ENCODE measurements at regions not wholly inside any gene's neighbourhood (a gene's known extent, or its start where the extent isn't known, plus 50 kb on each side); places are given as distances from the start of the nearest gene placed in this dataset.
A peak's percentile ranks its signal among the peaks of the same experiment; 100 is the strongest.

DNA sequence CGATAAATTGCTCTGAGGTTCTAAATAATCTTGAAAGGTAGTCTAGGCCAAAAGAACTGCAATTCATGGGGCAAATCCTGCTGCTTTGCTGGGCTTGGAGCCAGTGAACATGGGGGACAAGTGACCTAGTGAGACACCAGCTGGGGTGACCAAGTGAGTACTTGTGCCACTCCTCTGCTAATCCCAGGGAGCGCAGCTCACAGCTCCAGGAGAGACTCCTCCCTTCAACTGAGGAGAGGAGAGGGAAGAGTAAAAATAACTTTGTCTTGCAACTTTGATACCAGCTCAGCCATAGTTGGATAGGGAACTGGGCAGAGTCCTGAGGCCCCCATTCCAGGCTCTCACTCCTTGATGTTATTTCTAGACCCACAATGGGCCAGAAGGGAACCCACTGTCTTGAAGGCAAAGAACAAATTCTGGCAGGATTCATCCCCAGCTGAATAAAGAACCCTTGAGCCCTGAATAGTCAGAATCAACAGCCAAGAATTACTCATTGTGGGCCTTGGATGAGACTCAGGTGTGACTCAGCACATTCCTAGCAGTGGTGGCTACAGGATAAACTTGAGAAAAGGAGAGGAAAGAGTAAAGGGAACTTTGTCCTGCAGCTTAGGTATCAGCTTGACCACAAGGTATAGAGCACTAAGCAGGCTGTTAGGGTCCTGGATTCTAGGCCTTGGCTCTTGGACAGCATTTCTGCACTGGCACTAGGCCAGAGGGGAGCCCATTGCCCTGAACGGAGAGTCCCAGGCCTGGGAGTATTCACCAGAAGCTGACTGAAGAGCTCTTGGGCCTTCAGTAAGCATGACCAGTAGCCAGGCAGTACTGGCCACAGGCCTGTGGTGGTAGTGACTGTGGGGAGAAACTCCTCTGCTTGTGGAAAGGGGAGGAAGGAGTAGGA, 288.3 kb upstream of the CDH18 start:
- DNase-seq (ENCODE audit: low read depth in 2 of 2) = peak; percentile 58 to 64

DNA sequence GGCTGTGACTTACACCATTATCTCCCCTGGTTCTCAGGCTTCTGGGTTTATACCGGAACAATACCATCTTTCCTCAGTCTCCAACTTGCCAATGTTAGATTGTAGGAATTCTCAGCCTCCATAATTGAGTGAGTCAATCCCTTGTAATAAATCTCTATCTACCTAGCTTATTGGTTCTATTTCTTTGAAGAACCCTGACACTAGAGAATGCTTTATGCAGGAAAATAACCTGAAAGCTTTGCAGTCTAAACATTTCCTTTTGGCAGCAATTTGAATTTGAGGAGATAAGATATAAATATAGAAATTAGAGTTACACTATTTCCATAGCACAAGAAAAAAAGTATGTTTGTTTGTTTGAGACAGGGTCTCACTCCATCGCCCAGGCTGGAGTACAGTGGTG, 278.1 kb upstream of the CDH18 start:
- DNase-seq (ENCODE audit: low read depth in 2 of 2) = no peak

DNA sequence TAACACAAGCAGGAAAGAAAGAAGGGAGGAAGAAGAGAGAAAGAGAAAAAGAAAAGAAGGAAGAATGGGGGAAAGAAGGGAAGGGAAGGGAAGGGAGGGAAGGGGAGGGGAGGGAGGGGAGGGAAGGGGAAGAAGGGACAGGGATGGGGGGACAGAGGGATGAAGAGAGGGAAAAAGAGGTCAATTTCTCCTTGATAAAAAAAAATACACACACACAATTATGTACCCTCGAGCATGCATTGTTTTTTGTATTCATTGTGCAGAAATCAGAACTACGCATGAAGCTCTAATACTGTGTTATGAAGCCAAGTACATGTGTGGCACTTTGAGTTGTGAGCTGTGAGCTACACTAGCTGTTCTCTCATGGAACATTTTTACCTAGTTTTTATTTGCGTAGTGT, 274.9 kb upstream of the CDH18 start:
- no peak for DNase-seq (ENCODE audit: low read depth in 2 of 2)

DNA sequence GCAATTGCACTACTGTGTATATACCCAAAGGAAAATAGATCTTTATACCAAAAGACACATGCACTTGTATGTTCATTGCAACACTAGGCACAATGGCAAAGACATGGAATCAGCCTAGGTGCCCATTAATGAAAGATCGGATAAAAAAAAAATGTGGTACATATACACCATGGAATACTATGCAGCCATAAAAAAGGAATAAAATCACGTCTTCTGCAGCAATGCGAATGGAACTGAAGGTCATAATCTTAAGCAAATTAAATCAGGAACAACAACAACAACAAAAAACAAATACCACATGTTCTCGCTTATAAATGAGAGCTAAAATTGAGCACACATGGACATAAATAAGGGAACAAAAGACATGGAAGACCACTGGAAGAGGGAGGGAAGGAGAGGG, 266.7 kb upstream of the CDH18 start:
- no peak for DNase-seq (ENCODE audit: low read depth in 2 of 2)

DNA sequence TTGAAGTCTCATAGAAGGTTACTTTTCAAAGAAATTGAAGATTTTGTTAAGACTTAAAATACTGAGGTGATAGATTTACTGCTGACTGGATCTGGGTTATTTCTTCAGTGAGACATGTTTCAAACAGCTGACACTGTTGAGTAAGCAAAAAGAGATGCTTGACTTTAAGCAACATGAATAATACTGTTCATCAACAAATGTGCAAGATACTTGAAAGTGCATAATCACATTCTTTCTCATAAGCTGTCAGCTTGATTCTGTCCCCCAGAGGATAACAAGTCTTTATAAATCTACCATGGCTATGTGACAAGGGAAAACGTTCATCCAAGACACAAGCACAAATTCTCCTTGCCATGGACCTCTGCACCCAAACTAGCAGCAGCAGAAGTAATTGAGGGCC, 260.1 kb upstream of the CDH18 start:
- DNase-seq (ENCODE audit: low read depth in 2 of 2) = no peak

DNA sequence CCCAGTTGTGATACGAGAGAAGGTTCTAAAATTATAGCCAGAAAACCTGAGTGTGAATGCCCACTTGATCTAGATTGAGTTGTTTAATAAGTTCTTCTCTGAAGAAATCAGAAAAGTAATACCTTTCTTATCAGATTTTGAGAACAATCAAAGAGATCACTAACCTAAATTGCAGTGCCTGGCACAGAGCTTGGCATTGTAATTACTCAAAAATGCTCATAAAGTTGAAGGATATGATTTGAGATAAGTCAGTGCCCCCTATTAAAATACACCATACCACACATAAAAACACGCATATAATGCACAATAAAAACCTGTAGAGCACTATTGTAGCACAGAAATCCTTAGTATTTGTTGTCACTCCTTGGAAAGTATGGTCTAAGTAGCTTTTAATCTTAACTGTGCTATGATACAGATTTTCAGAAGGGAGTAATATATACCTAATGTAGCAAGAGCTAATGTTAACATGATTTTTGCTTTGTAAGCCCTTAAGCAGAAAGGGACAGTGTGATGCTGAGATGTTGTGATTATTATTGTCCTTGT, 257.5 kb upstream of the CDH18 start:
- DNase-seq (ENCODE audit: low read depth in 2 of 2) = no peak

DNA sequence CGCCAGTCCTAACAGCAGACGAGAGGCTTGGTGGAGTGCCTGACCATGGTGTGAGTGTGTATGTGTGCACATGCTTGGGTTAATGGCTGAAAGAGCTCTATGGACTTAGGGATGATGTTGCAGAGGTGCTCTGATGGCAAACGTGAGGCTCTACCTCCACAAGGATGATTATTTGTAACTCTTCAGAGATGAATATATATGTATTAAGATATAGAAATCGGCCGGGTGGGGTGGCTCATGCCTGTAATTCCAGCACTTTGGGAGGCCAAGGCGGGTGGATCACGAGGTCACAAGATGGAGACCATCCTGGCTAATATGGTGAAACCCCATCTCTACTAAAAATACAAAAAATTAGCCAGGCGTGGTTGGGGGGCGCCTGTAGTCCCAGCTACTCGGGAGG, 253.4 kb upstream of the CDH18 start:
- no peak for DNase-seq (ENCODE audit: low read depth in 2 of 2)

DNA sequence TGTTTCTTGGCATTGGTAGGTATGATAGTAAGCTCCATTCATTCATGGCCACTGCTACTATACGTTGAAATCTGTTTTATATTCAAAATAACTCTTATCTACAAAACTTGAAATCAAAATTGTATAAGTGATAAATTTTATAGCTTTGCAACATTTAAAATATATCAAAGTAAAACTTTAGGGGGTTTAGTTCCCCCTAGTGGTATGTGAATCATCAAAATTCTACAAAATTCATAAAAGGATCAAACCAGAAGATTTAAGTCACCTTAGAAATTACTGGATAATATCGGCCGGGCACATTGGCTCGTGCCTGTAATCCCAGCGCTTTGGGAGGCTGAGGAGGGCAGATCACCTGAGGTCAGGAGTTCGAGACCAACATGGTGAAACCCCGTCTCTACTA, 243.0 kb upstream of the CDH18 start:
- no peak for DNase-seq (ENCODE audit: low read depth in 2 of 2)

DNA sequence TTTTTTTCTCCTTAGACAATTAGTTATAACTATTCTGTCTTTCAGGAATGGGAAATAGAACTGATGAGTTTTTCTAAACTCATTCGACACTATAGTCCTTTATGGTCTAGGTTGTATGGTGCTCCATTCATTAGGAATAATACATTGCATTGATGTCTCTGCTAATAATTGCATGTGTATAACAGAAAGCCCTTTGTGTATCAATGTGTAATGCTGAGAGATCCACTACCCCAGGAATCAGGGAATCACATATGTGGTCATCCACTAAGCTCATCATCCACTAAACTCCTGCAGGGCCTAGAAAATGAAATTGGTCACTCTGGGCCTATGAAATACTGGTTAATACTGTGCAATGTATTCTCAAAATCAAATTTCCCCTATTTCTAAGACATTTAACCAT, 242.0 kb upstream of the CDH18 start:
- no peak for DNase-seq (ENCODE audit: low read depth in 2 of 2)

DNA sequence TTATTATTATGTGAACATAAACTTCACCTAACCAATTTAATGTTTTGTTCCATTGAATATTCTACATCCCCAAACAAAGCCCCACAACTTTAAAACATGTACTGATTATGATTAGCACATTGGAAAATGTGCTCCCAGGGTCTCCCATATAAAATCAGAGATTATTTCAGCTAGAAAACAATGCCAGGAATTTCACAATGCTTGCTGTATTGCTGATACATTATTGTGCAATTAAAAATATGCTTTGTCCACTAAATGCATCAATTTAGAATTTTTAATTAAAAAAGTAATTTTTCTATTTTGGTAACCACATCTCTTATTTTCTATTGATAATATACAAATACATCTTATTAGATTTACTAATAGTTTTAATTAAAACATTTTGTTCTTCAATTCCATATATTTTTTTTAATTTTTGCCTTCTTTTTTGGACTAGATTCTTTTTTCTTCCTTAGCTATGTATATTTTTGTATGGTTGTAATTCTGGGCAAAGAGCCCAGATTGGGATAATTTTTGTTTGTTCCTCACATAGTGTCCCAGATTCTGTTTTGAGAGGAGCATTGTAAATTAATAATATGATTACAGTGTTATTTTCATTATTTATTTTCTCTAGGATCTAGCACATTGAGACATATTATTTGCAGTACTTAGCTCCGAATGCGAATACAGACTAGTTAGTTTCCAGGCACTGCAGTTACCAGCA, 241.5 kb upstream of the CDH18 start:
- no peak for DNase-seq (ENCODE audit: low read depth in 2 of 2)

DNA sequence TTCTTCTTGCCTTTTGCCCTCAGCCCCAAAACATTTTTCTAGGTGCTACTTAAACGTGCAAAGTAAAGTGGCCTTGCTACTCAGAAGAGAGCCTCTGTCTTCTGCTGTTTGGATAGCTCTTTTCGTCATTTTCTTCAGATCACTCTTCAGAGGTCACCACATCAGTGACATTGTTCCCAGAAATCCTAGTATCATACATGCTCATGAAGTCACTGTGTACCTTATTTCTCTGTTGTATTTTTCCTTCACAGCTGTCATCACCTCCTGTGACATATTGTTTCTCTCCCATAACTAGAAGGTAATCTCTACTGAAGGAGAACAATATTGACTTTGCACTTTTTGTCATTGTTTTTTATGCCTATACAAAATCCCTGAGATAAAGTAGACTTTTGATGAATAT, 237.0 kb upstream of the CDH18 start:
- no peak for DNase-seq (ENCODE audit: low read depth in 2 of 2)

DNA sequence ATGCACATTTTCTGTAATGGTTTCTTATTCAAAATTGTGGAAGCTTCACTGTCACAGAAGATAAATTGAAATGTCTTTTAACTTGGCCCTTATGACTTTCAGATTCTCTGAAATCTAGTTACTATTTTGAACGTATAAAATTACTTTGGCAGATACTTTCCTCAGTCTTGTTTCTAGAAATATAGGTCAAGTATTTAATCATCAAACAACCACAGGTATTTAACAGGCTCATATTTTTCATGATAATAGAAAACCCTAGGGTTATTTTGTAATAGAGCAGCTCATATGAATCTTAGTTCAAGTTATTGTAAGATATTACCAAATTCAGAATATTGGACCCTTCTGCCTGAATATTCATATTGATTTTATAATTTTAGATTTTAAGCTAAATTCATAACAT, 236.0 kb upstream of the CDH18 start:
- no peak for DNase-seq (ENCODE audit: low read depth in 2 of 2)

DNA sequence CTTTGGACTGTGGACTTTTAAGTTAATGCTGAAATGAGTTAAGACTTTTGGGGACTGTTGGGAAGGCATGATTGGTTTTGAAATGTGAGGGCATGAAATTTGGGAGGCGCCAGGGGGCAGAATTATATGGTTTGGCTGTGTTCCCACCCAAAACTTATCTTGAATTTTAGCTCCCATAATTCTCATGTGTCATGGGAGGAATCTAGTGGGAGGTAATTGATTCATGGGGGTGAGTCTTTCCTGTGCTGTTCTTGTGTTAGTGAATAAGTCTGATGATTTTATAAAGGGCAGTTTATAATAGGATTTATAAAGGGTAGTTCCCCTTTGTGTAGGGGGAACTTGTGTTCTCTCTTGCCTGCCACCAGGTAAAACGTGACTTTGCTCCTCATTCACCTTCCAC, 235.5 kb upstream of the CDH18 start:
- no peak for DNase-seq (ENCODE audit: low read depth in 2 of 2)

DNA sequence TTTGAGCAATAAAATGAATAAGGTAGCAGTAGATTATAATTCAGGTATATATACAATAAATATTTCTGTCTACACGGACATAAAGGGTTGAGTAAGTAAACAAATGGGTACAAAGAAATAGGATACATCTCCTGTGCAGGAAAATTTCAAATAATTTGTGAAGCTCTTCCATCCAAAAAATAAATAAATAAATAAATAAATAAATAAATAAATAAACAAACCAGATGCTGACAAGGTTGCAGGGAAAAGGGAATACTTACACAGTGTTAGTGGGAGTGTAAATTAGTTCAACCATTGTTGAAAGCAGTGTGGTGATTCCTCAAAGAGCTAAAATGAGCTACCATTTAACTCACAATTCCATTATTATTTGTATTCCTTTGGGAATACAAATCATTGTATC, 227.3 kb upstream of the CDH18 start:
- no peak for DNase-seq (ENCODE audit: low read depth in 2 of 2)

DNA sequence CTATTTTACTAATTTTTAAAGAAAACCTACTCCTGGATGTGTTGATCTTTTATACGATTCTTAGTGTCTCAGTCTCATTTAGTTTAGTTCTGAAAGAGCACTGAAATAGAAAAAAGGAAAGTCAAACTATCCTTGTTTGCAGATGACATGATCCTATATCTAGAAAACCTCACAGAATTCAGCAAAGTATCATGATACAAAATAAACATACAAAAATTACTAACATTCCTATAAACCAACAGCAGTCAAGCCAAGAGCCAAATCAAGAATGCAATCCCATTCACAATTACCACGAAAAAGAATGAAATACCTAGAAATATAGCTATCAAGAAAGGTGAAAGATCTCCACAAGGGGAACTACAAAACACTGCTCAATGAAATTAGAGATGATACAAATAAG, 225.8 kb upstream of the CDH18 start:
- no peak for DNase-seq (ENCODE audit: low read depth in 2 of 2)

DNA sequence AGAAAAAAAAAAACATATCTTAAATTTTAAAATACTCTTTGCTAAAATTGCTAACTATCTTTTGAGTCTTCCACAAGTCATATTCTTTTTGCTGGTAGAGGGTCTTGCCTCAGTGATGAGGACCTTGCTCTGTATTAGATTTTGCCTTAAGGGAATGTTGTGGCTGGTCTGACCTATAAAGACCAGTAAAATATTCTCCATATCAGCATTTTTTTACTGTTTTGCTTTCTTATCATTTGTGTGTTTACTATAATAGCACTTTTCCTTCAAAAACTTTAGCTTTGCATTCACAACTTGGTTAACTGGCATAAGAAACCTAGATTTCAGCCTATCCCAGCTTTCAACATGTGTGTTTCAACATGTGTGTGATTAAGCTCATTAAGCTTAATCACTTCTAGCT, 224.7 kb upstream of the CDH18 start:
- DNase-seq (ENCODE audit: low read depth in 2 of 2) = no peak

DNA sequence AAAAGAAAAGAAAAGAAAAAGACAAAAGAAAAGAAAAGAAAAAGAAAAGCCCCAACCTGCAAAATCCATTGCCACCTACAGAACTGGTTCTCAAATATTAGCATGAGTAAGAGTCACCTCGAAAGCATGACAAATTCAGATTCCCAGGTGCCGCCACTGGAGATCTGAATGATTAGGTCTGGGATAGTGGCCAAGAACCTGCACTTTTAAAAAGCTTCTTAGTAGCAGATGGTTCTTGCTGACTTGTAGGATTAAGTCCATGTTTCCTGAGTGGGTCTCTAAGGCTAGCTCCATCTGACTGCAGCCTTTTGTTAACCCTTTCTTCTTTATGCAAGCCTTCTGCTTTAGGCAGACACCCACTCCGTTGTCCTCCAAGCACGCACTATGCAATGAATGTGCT, 178.5 kb upstream of the CDH18 start:
- no peak for DNase-seq (ENCODE audit: low read depth in 2 of 2)

DNA sequence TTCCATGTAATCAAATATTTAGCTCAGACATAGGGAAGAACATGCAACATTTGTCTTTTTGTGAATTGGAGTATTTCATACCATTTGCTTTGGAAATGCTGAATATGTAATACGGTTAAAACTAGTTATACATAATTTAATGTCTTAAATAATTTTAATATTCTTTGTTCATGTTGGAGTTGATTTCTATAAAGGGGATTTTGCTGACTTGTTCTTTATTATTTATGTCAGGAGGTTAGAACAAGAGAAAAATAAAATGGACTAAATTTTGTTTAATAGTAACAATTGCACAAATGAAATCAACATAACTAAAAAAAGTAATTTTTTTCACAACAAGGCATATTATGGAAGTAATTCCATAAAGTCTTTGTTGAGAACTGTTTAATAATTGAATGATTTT, 170.0 kb upstream of the CDH18 start:
- DNase-seq (ENCODE audit: low read depth in 2 of 2) = no peak

DNA sequence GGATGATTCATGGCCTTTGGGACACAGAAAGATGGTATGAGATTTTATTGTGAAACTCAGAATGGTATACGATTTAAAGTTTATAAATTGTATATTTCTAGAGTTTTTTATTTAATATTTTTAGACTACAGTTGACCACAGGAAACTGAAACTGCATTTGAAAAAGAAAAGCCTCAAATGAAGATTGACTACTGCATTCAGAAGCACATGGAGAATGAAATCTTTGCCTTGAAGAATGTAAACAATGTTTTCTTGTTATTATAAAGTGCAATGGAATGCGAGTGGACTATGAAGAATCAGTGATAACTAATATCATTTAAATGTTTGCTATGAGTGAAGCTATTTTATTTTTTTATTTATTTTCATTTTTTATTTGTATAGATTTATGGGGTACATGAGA, 169.1 kb upstream of the CDH18 start:
- DNase-seq (ENCODE audit: low read depth in 2 of 2) = no peak

DNA sequence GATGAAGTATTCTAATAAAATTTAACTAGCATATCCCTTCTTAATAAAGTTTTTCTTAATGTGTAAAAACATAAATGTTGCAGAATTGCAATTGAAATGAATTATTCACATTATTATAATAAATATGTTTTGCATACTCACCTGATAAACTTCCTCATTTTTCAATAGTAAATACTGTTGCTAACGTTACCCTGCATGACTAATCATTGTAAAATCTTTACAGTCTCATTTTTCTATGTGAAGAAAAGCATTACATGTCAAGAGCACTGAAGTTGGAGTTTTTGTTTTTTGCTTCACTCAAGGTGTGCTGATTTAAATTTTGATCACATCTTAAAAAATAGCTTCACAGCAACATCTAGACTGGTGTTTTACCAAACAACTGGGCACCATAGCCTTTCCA, 157.2 kb upstream of the CDH18 start:
- DNase-seq (ENCODE audit: low read depth in 2 of 2) = no peak

DNA sequence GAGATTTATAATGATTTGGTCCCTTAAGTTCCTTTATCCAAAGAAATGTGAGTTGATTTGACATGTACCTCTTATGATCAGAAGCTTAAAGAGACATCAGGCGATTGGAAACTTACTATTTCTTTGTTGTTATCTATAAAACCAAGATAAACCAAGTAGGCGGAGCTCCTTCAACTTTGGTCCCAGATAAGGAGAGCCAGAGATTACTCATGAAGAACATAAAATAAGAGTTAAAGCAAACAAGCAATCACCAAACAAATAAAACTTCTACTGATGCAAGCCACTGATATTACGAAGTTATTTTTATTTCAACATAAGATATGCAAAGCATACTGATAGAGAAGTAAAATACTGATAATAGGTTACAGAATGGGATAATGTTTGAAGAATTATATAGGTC, 141.5 kb upstream of the CDH18 start:
- no peak for DNase-seq (ENCODE audit: low read depth in 2 of 2)

DNA sequence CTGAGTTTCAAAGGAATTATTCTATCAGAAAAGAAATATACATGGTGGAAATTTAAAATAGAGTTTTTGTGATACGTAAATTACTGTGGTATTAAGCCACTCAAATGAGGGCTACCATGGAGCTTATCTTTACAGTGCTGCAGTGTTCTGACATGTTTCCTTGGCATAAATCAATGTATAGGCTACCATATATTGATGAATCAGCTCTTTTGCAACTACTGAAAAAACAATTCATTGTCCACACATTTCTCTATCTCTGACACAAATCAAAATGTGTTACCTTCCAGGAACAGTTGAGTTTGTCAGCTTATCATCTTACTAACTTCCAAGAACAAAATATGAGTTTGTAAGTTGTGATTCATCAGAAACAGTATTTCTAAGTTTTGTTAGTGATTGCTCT, 140.3 kb upstream of the CDH18 start:
- no peak for DNase-seq (ENCODE audit: low read depth in 2 of 2)

DNA sequence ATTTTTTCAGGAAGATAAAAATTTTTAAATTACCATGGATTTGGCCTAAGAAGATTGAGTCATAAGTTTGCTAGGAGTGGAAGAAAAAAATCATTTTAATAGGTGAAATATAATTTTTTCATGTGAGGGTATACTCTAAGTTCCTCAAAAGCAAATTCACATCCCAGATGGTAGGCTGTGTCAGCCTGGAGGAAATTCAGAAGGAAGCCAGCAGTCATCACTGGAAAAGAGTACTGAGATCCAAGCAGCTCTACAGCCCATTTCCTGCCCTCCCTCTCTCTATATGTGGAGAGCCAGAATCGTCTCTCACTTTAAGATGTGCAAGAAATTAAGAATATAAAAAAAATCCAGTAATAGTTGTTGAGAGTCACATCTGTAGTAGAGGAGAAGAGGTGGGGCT, 126.5 kb upstream of the CDH18 start:
- no peak for DNase-seq (ENCODE audit: low read depth in 2 of 2)
